ENCODE measurements at regions not wholly inside any gene's neighbourhood (a gene's known extent, or its start where the extent isn't known, plus 50 kb on each side); places are given as distances from the start of the nearest gene placed in this dataset.

- TF ChIP-seq CTCF (IDR thresholded peaks at IDR 0.05; ENCODE audit: low read depth, low read length, poor library complexity, severe bottlenecking) (no peak), EZH2phosphoT487 (IDR thresholded peaks at IDR 0.05; ENCODE audit: borderline replicate concordance, low read length) (no peak)
Observed at GRCh38 chr19:20412846-20413245, 152.7 kb downstream of the ZNF737 start.
